Mucosa of stomach (tissue), 1 donor: ENCODE measurements at regions not wholly inside any gene's neighbourhood (a gene's known extent, or its start where the extent isn't known, plus 50 kb on each side); places are given as distances from the start of the nearest gene placed in this dataset.

Source experiments
- H3K27me3 ChIP-seq: one replicate; pipeline ENCODE4 v1.7.0; 2013; ENCODE audit warnings: mild to moderate bottlenecking, low read length; ENCODE audit not compliant: control insufficient read depth, insufficient read depth
- H3K36me3 ChIP-seq: one replicate; pipeline ENCODE4 v1.7.0; 2013; ENCODE audit warnings: low read length; ENCODE audit not compliant: control insufficient read depth, insufficient read depth
- H3K4me1 ChIP-seq: one replicate; pipeline ENCODE4 v1.7.0; 2013; ENCODE audit warnings: mild to moderate bottlenecking, low read length; ENCODE audit not compliant: control insufficient read depth, insufficient read depth
- H3K4me3 ChIP-seq: one replicate; pipeline ENCODE4 v1.7.0; 2013; ENCODE audit warnings: low read length
- H3K9ac ChIP-seq: one replicate; pipeline ENCODE4 v1.7.0; 2013; ENCODE audit warnings: mild to moderate bottlenecking, low read length, moderate library complexity
- H3K9me3 ChIP-seq: one replicate; pipeline ENCODE4 v1.7.0; 2013; ENCODE audit warnings: mild to moderate bottlenecking, low read length, moderate library complexity; ENCODE audit not compliant: control insufficient read depth
- donor health status: Pancreatic carcinoma.

DNA sequence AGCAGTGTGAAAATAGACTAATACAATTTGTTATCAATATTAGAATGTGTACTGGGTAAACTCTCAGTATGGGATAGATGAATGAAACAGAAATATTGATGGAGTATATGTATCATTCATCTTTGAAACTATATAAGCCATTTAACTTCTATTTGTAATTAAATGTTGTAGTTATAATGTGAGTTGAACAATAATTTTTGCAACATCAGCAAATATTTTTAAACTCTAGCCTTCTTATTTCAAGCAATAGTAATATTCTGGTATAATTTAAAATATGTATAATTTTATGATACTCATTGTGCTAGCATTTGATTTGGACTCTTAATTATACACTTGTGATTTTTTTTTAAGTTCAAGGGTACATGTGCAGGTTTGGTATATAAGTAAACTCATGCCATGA, 59.6 kb upstream of the RGMB start:
- no peaks in the 10 kb centered on the region for H3K36me3 ChIP-seq
- H3K4me3 ChIP-seq, result no peak overlapping the region
- no peaks in the 10 kb centered on the region for H3K4me1 ChIP-seq
- H3K9ac ChIP-seq, result no peak overlapping the region
- no peaks in the 10 kb centered on the region for H3K9me3 ChIP-seq
- H3K27me3 ChIP-seq, result no peaks in the 10 kb centered on the region

DNA sequence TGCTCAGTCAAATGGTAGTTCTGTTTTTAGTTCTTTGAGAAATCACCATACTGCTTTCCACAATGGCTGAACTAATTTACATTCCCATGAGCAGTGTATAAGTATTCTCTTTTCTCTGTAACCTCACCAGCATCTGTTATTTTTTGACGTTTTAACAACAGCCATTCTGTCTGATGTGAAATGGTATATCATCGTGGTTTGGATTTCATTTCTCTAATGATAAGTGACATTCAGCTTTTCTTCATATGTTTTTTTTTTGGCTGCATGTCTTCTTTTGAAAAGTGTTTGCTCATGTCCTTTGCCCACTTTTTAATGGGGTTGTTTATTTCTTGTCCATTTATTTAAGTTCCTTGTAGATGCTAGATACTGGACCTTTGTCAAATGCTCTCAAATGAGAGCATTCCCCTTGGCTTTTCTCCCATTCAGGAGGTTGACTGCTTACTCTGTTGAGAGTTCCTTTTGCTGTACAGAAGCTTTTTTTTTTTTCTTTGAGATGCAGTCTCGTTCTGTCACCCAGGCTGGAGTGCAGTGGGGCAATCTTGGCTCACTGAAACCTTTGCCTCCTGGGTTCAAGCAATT, 58.7 kb upstream of the RGMB start:
- Histone ChIP-seq H3K4me1 (no peaks in the 10 kb centered on the region), H3K36me3 (no peaks in the 10 kb centered on the region), H3K9me3 (no peaks in the 10 kb centered on the region), H3K9ac (no peak overlapping the region), H3K4me3 (no peak overlapping the region), H3K27me3 (no peaks in the 10 kb centered on the region)

DNA sequence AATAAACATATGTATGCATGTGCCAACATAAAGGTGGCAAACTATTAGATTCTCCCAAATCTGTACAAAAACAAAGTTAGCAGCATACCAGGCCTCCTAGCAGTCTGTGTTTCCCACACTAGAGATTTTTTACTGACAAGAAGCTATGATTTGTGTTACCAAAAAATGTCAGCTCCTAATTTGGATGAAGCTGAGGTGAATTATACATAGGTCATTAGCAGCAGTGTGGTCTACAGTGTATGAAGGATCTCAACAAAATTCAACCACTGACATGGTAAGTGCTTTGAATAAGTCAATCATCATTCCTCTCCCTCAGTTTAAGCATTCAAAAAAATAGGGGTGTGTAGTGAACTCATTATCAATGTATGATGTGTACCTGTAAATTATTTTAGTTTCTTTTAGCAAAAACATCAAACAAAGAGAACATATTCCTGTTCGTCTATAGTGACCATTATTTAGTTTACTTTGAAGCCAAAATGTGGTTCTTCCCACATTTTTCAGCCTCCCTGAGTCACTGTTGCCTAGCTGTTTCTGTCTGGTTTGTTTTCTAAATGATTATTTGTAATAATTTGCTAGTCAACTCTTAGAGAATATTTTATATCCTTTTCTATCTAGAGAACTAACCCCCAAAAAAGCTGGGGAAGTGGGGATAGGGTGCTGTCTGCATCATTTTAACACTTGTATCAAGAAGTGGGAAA, 52.1 kb upstream of the RGMB start:
- no peaks in the 10 kb centered on the region for H3K4me1 ChIP-seq
- no peaks in the 10 kb centered on the region for H3K9me3 ChIP-seq
- H3K4me3 ChIP-seq, result no peak overlapping the region
- no peaks in the 10 kb centered on the region for H3K36me3 ChIP-seq
- H3K9ac ChIP-seq, result no peak overlapping the region
- H3K27me3 ChIP-seq, result no peaks in the 10 kb centered on the region

DNA sequence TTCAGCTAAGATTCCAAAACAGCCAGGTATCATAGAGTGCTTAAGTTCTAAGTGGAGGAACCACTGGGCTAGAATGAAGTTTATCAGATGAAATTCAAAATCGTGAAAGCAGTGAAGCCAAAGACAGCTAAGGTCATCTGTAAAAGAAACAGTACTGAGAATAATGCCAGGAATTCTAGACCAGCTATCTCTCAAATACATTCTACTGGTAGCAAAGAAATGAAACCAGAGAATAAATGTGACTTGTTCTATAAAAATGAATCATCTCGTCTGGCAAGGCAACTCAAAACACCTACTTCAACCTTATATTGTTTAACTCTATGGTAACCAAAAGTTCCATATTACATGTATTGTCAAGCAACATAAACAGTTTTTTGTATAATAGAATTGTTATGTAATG, 51.3 kb upstream of the RGMB start:
- Histone ChIP-seq H3K4me3 (no peak overlapping the region), H3K27me3 (no peaks in the 10 kb centered on the region), H3K36me3 (no peaks in the 10 kb centered on the region), H3K9me3 (no peaks in the 10 kb centered on the region), H3K4me1 (no peaks in the 10 kb centered on the region), H3K9ac (no peak overlapping the region)

- no peaks in the 10 kb centered on the region for H3K36me3 ChIP-seq
- H3K9me3 ChIP-seq, result no peaks in the 10 kb centered on the region
- no peak overlapping the region for H3K9ac ChIP-seq
- no peak overlapping the region for H3K4me3 ChIP-seq
- H3K4me1 ChIP-seq, result no peaks in the 10 kb centered on the region
- H3K27me3 ChIP-seq, result no peaks in the 10 kb centered on the region
Observed at GRCh38 chr5:98723061-98723460, 50.4 kb upstream of the RGMB start.
